ENCODE measurements at regions not wholly inside any gene's neighbourhood (a gene's known extent, or its start where the extent isn't known, plus 50 kb on each side); places are given as distances from the start of the nearest gene placed in this dataset.

DNA sequence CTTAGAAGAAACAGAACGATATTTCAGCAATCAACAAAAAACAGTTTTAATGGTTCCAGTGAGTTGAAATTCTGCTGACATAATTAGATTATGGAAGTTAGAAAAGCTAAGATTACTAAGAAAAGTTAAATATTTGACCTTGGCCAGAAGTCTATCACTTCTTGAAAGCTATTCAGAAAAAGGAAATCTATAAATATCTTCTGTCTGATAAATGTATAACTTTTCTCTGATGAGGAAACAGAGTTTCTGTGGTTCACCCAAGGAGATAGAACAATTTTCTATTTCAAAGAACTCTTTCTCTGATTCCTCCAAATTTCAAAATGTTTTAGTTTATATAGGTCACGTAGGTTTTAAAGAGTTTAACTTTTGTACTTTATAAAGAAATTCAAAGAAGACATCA is 438.4 kb upstream of the CHORDC1 start:
- POLR2A ChIA-PET, result no interaction called here
- no peak for DNase-seq (ENCODE audit: extremely low spot score)
- CTCF ChIA-PET, result interaction anchor here (1.0 kb wide), 1 partner anchor 8 kb away, joined by 3 read pairs; no protein-coding TSS in a partner anchor
- TF ChIP-seq, protein P1, sequence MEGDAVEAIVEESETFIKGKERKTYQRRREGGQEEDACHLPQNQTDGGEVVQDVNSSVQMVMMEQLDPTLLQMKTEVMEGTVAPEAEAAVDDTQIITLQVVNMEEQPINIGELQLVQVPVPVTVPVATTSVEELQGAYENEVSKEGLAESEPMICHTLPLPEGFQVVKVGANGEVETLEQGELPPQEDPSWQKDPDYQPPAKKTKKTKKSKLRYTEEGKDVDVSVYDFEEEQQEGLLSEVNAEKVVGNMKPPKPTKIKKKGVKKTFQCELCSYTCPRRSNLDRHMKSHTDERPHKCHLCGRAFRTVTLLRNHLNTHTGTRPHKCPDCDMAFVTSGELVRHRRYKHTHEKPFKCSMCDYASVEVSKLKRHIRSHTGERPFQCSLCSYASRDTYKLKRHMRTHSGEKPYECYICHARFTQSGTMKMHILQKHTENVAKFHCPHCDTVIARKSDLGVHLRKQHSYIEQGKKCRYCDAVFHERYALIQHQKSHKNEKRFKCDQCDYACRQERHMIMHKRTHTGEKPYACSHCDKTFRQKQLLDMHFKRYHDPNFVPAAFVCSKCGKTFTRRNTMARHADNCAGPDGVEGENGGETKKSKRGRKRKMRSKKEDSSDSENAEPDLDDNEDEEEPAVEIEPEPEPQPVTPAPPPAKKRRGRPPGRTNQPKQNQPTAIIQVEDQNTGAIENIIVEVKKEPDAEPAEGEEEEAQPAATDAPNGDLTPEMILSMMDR (IDR thresholded peaks at IDR 0.05; ENCODE audit: control extremely low read depth, extremely low read depth, low read depth, missing control alignments), result no peak

DNA sequence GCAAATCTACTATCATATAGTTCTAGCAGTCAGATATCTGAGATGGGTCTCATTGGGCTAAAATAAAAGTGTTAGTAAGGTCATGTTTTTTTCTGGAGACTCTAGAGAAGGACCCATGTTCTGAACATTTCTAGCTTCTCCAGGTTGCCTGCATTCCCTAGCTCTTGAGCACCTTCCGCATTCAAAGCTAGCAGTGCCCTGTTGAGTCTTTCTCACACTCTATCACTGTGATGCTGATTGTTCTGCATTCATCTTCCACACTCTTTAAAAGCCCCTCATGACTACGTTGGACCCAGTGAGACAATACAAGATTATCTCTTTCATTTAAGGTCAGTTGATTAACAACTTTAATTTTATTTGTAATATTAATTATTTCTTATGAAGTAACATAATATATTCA is 433.3 kb upstream of the CHORDC1 start:
- ChIA-PET CTCF (no interaction called here), POLR2A (no interaction called here)
- no peak for DNase-seq (ENCODE audit: extremely low spot score)
- TF ChIP-seq, protein P1 (IDR thresholded peaks at IDR 0.05; ENCODE audit: control extremely low read depth, extremely low read depth, low read depth, missing control alignments), result no peak

DNA sequence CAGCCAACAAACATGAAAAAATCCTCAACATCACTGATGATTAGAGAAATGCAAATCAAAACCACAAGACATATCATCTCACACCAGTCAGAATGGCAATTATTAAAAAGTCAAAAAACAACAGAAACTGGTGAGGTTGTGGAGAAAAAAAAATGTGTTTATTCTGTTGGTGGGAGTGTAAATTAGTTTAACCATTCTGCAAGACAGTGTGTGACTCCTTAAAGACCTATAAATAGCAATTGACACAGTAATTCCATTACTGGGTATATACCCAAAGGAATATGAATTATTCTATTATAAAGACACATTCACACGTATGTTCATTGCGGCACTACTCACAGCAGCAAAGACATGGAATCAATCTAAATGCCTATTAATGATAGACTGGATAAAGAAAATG is 427.3 kb upstream of the CHORDC1 start:
- TF ChIP-seq, protein P1 (IDR thresholded peaks at IDR 0.05; ENCODE audit: control extremely low read depth, extremely low read depth, low read depth, missing control alignments), result no peak
- DNase-seq (ENCODE audit: extremely low spot score), result no peak
- ChIA-PET POLR2A (no interaction called here), CTCF (interaction anchor here (0.9 kb wide), 1 partner anchor 9 kb away, joined by 3 read pairs; no protein-coding TSS in a partner anchor)

DNA sequence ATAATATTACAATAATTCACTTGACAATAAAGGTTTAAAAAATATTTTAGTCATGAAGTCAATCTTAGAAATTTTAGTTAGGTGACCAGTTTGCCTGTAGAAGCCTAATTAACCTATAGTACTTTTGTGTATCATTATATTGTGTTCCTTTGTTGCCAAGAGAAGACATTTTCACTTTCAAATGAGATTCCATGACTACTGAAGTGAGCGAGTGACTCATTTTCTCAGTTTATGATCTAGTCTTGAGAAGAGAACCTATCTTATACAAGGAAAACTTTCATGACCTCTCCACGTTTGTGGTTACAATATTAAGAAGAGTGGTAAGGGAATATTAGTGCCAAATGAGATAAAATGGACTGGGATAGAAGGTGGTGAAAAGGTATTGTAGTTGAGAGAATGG is 423.9 kb upstream of the CHORDC1 start:
- TF ChIP-seq, protein P1 (IDR thresholded peaks at IDR 0.05; ENCODE audit: control extremely low read depth, extremely low read depth, low read depth, missing control alignments), result no peak
- CTCF ChIA-PET, result no interaction called here
- no peak for DNase-seq (ENCODE audit: extremely low spot score)
- POLR2A ChIA-PET, result no interaction called here

DNA sequence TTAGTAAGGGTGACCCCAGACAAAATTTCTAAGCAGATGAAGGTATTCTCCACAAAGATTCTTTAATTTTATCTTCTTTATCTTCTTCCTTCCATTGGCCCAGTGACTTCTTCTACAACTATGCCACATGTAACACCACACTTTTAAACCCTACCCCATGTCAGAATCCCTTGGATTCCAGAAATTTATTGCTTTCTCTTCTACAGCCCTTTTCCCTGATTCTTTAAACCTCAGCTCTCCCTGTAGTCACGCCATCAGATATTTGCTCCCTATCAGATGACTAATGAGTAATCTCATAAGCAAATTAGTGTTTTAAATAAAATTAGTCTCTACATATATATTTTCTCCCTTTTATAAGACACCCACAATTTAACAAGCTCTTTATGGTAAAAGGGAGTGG is 423.4 kb upstream of the CHORDC1 start:
- POLR2A ChIA-PET, result no interaction called here
- TF ChIP-seq, protein P1 (IDR thresholded peaks at IDR 0.05; ENCODE audit: control extremely low read depth, extremely low read depth, low read depth, missing control alignments), result no peak
- CTCF ChIA-PET, result no interaction called here
- no peak for DNase-seq (ENCODE audit: extremely low spot score)

DNA sequence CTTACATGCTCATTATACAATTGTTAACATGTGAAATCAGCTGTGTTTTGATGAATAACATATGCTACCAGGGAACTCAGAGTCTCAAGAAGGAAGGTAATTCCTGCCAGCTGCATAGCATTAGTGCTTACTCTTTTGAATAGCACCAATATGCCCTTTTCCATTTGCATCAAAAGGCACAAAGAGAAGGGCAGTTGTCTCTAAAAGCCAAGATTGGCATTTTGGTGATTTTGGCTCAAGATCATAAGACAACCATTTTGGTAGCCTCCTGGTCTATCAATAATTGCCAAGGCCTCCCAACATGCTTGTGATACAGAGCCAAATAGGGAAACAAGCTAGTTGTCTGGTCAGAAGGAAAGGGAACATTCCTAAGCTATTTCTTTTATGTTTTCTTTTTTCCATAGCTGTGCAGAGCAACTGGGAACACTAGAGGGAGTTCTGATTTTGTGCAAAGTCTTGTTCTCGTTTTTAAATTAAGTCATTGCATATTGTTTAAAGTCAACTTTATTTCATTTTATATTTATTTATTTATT is 416.7 kb upstream of the CHORDC1 start:
- no peak for DNase-seq (ENCODE audit: extremely low spot score)
- TF ChIP-seq, protein P1 (IDR thresholded peaks at IDR 0.05; ENCODE audit: control extremely low read depth, extremely low read depth, low read depth, missing control alignments), result no peak
- CTCF ChIA-PET, result interaction anchor here (0.6 to 1.3 kb wide), 4 partner anchors 27 to 607 kb away, joined by 3 read pairs; no protein-coding TSS in a partner anchor
- POLR2A ChIA-PET, result no interaction called here

Measured in GM10248 (cell line).